ENCODE measurements at regions not wholly inside any gene's neighbourhood (a gene's known extent, or its start where the extent isn't known, plus 50 kb on each side); places are given as distances from the start of the nearest gene placed in this dataset.

- Histone ChIP-seq H3F3A (ENCODE audit: low read depth) (no peaks in the 10 kb centered on the region), H3K4me3 (no peak overlapping the region), H2AFZ (replicated peaks) (no peak overlapping the region), H3K36me3 (no peaks in the 10 kb centered on the region), H3K4me2 (peak overlapping the region; percentile 24), H4K20me1 (ENCODE audit: low read depth) (no peaks in the 10 kb centered on the region), H3K79me2 (ENCODE audit: low read depth) (no peaks in the 10 kb centered on the region), H3K27ac (no peak overlapping the region), H3K9ac (no peak overlapping the region), H3K9me3 (ENCODE audit: low read depth) (no peaks in the 10 kb centered on the region), H3K4me1 (peaks cover 9% of the 10 kb centered on the region), H3K27me3 (no peaks in the 10 kb centered on the region)
- peaks cover 2% of the 10 kb centered on the region for H3K36me3 Mint-ChIP-seq
- H3K4me3 Mint-ChIP-seq = no peak overlapping the region
- DNase-seq (ENCODE audit: low spot score) = peak; percentile 26
- no peaks in the 10 kb centered on the region for H3K27me3 Mint-ChIP-seq (ENCODE audit: insufficient read depth, low read depth)
- H3K27ac Mint-ChIP-seq = no peak overlapping the region
- peaks cover 5% of the 10 kb centered on the region for H3K4me1 Mint-ChIP-seq
- no peaks in the 10 kb centered on the region for H3K9me3 Mint-ChIP-seq
- TF ChIP-seq EZH2phosphoT487 (IDR thresholded peaks at IDR 0.05) (no peak), EZH2 (IDR thresholded peaks at IDR 0.05) (no peak), CTCF (IDR thresholded peaks at IDR 0.05) (no peak)
Observed at GRCh38 chr4:24172406-24172805, 282.6 kb upstream of the PPARGC1A start.

- H3F3A ChIP-seq (ENCODE audit: low read depth) = no peaks in the 10 kb centered on the region
- DNase-seq (ENCODE audit: low spot score) = no peak
- H4K20me1 ChIP-seq (ENCODE audit: low read depth) = no peaks in the 10 kb centered on the region
- no peak for TF ChIP-seq EZH2phosphoT487 (IDR thresholded peaks at IDR 0.05)
- no peak for TF ChIP-seq CTCF (IDR thresholded peaks at IDR 0.05)
- H3K36me3 ChIP-seq = no peaks in the 10 kb centered on the region
- no peaks in the 10 kb centered on the region for H3K9me3 ChIP-seq (ENCODE audit: low read depth)
- no peak overlapping the region for H3K9ac ChIP-seq
- Mint-ChIP-seq H3K4me1 (peaks cover 5% of the 10 kb centered on the region), H3K9me3 (no peaks in the 10 kb centered on the region), H3K27me3 (ENCODE audit: insufficient read depth, low read depth) (no peaks in the 10 kb centered on the region), H3K36me3 (no peaks in the 10 kb centered on the region), H3K27ac (no peak overlapping the region), H3K4me3 (no peak overlapping the region)
- H3K27me3 ChIP-seq = no peaks in the 10 kb centered on the region
- peaks cover 9% of the 10 kb centered on the region for H3K4me1 ChIP-seq
- no peak overlapping the region for H3K4me3 ChIP-seq
- no peak overlapping the region for H2AFZ ChIP-seq (replicated peaks)
- no peaks in the 10 kb centered on the region for H3K79me2 ChIP-seq (ENCODE audit: low read depth)
- H3K27ac ChIP-seq = no peak overlapping the region
- H3K4me2 ChIP-seq = no peak overlapping the region
Observed at GRCh38 chr4:24169956-24170355, 280.1 kb upstream of the PPARGC1A start.

GRCh38 chr4:24168658-24169057 is 278.8 kb upstream of the PPARGC1A start:
- Histone ChIP-seq H3K9me3 (ENCODE audit: low read depth) (no peaks in the 10 kb centered on the region), H3K9ac (no peak overlapping the region), H4K20me1 (ENCODE audit: low read depth) (no peaks in the 10 kb centered on the region), H3F3A (ENCODE audit: low read depth) (no peaks in the 10 kb centered on the region), H3K4me2 (no peak overlapping the region), H3K4me1 (peaks cover 9% of the 10 kb centered on the region), H2AFZ (replicated peaks) (no peak overlapping the region), H3K4me3 (no peak overlapping the region), H3K27me3 (no peaks in the 10 kb centered on the region), H3K36me3 (no peaks in the 10 kb centered on the region), H3K79me2 (ENCODE audit: low read depth) (no peaks in the 10 kb centered on the region), H3K27ac (no peak overlapping the region)
- no peaks in the 10 kb centered on the region for H3K36me3 Mint-ChIP-seq
- no peak overlapping the region for H3K4me3 Mint-ChIP-seq
- DNase-seq (ENCODE audit: low spot score) = no peak
- peaks cover 17% of the 10 kb centered on the region for H3K4me1 Mint-ChIP-seq
- H3K27me3 Mint-ChIP-seq (ENCODE audit: insufficient read depth, low read depth) = peaks cover 3% of the 10 kb centered on the region
- H3K9me3 Mint-ChIP-seq = no peaks in the 10 kb centered on the region
- TF ChIP-seq CTCF (IDR thresholded peaks at IDR 0.05) (no peak), EZH2 (IDR thresholded peaks at IDR 0.05) (no peak), EZH2phosphoT487 (IDR thresholded peaks at IDR 0.05) (no peak)
- no peak overlapping the region for H3K27ac Mint-ChIP-seq

GRCh38 chr4:24166501-24166900 is 276.7 kb upstream of the PPARGC1A start:
- Mint-ChIP-seq H3K4me3 (no peak overlapping the region), H3K4me1 (peaks cover 12% of the 10 kb centered on the region), H3K27me3 (ENCODE audit: insufficient read depth, low read depth) (peaks cover 3% of the 10 kb centered on the region), H3K36me3 (no peaks in the 10 kb centered on the region), H3K9me3 (no peaks in the 10 kb centered on the region), H3K27ac (no peak overlapping the region)
- no peak for DNase-seq (ENCODE audit: low spot score)
- H3F3A ChIP-seq (ENCODE audit: low read depth) = no peaks in the 10 kb centered on the region
- H3K27me3 ChIP-seq = no peaks in the 10 kb centered on the region
- no peaks in the 10 kb centered on the region for H3K4me1 ChIP-seq
- H3K9ac ChIP-seq = no peak overlapping the region
- no peaks in the 10 kb centered on the region for H3K9me3 ChIP-seq (ENCODE audit: low read depth)
- H2AFZ ChIP-seq (replicated peaks) = no peak overlapping the region
- TF ChIP-seq EZH2 (IDR thresholded peaks at IDR 0.05) (no peak), EZH2phosphoT487 (IDR thresholded peaks at IDR 0.05) (no peak), CTCF (IDR thresholded peaks at IDR 0.05) (no peak)
- no peaks in the 10 kb centered on the region for H3K79me2 ChIP-seq (ENCODE audit: low read depth)
- H3K4me3 ChIP-seq = no peak overlapping the region
- no peaks in the 10 kb centered on the region for H3K36me3 ChIP-seq
- H3K4me2 ChIP-seq = no peak overlapping the region
- no peaks in the 10 kb centered on the region for H4K20me1 ChIP-seq (ENCODE audit: low read depth)
- H3K27ac ChIP-seq = no peak overlapping the region

Measured in neural progenitor cell (in vitro differentiated cells).